SIG-M5 treated with dmso at 0.1 percent for 504 hours (cell line): ENCODE measurements at regions not wholly inside any gene's neighbourhood (a gene's known extent, or its start where the extent isn't known, plus 50 kb on each side); places are given as distances from the start of the nearest gene placed in this dataset.

ENCODE experiments used
- DNase-seq: peaks from one replicate; lab custom pipeline; 2025; ENCODE audit not compliant: unreplicated experiment; lab: John Stamatoyannopoulos, UW

- no peak for DNase-seq
Observed at GRCh38 chr12:13843841-13844240, 137.6 kb downstream of the GRIN2B start.

GRCh38 chr12:13841358-13841757 lies 140.0 kb downstream of the GRIN2B start:
- no peak for DNase-seq

DNA sequence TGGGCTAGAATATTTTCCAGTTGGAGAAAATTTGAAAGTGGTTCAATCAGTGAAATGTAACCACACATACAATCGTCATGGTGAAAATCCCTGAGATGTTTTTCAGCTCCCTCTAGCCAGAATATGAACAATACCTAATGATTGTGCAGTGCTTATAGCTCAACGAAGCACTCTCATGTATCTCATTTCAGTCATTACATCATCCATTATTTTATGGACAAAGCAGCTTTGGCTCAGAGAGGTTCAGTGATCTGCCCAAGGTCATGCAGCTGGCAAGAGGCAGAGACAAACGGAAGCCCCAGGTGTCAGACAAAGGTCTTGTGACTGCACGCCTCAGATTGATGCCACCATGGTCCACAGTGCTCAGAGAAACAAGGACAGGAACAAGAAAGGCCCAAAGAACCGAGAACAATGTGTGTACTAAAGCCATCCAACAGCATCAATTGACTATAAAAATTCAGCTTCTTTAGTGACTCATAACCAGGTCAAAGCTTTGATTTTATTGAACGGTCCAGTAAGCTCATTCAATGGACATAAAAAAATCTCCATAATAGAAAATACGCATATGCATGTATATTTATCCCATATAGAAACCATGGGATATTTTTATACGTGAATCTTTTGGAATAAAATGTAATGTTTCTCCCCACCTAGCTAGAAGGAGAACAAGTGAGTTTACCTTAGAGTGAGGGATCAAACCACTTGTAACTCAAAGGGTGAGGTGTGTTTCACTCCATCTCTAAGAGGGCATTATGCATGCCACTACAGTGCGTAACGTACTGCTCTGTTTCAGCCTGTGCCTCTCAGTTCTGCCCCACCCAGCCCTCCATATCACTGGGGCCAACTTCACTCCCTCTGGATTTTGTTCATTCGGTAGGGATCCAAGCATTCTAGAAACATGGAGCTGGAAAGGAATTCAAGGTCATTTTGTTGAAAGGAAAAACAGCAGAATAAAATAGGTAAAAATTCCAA lies 141.8 kb downstream of the GRIN2B start:
- no peak for DNase-seq

DNA sequence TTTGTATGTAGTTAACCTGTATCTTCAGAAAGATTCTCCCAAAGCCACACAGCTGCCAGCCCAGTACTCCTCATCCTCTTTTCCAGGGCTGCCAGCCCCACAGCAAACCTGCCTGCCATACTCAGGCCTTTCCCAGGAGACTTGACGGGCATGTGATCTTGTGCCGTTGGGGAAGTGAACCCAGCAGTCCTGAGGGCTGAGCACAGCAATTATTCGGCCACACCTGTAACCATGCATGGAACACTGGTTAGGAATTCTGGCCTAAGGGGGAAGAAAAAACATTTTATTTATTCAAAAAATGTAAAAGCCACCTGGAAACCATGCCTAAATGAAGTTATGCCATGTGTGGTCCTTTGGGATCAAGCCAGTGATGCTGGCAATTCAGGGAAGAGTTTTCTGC lies 145.3 kb downstream of the GRIN2B start:
- no peak for DNase-seq

DNA sequence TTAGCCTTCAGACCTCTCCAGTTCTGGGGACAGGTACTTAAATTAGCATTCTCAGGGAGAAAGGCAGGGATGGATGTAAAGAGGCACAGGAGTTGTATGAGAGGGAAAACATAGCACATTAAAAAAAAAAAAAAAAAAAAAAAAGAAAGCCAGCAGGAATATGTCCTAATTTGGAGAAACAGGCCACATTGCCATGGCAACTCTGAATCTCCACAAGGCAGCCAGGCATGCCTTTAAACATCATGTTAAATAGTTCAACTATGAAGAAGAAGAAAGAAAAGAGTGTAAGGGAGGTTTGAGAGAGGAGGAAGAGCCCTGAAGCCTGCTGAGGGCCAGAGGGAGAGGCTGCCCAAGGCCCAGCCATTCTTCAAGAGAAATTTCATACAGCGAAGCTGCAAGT lies 145.8 kb downstream of the GRIN2B start:
- no peak for DNase-seq

GRCh38 chr12:13834241-13834640 lies 147.2 kb downstream of the GRIN2B start:
- DNase-seq: no peak

DNA sequence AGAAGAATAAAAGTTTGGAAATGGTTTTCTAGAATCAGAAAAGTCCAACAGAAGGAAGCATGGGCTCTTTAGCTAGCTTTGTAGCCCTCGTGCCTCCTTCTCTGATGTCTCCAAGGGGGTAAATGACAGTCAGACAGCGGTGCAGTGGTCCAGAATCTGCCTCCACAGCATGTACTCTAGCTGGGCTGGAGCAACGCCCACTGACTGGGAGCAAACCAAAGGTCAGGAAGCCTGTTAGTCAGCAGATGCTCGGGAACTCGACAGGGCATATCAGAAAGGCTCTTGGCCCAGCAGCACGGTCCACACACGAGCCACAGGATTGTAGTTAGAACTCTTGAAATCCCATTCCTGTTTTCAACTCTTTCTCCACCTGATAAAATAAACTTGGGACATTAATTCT lies 164.3 kb downstream of the GRIN2B start:
- DNase-seq: no peak

DNA sequence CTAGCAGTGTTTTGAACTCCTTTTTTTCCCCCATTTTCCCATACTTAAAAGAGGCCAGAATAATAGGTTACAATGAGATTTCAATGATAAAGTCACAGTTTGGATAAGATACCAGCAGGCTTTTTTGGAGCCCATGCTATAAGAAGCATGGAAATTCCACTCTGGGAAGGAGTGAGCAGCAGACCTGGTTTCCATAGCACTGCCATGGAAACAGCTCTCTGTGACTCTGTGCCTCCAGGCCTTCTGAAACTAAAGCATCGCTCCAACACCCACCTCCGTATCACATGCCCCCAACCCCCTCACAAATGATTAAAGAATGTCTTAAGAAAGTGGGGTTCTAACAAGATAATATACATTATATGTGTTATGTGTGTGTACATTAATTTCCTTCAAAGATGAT lies 165.0 kb downstream of the GRIN2B start:
- DNase-seq: no peak

DNA sequence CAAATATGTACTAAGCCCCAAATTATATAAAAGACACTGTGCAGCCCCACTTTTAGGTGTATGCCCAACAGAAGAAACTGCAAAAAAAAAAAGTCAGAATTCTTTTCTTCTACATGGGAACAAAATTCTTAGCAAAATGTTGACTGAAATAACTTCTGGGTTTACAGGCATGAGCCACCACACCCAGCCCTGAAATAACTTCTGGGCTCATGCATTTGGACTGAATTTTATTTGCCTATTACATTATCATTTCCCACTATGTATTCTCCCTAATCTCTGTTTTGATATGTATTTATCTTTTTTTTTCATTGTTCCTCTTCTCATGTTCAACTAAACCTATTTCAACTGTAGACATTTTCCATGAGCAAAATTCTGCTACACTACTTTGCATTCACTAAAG lies 169.2 kb downstream of the GRIN2B start:
- DNase-seq: no peak

DNA sequence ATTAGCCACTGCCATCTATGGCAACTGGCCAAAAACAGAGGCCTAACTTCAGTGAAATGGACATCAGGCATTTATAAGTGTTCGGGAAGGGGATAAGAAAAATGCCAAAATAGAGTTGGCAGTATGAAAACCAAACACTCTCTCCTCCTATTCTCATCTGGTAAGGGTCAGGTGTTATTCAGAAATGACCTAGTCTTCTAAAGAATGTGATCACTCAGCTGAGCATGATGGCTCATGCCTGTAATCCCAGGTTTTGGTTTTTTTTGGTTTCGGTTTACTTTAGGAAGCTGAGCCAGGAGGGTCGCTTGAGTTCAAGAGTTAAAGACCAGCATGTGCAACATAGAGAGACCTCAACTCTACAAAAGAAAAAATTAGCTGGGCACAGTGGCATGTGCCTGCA lies 170.3 kb downstream of the GRIN2B start:
- DNase-seq: no peak

DNA sequence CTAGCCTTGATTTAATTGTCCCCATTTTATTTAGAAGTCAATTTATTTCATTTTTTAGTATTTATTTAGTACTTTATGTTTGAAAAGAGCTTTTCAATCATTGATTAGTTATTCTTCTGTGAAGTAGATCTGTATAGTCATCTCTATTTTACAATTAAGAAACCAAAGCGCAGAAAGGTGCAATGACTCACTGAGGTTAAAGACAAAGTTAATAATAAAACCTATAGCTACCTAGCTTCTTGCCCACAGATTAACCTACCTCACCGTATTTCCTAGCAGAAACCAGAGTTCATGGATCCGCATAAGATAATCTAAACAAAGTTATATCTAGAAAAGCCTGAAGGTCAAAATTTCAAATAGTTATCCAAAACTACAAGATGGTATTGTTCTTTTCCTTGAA lies 176.4 kb downstream of the GRIN2B start:
- DNase-seq: no peak

GRCh38 chr12:13801543-13801942 lies 179.9 kb downstream of the GRIN2B start:
- DNase-seq: no peak

DNA sequence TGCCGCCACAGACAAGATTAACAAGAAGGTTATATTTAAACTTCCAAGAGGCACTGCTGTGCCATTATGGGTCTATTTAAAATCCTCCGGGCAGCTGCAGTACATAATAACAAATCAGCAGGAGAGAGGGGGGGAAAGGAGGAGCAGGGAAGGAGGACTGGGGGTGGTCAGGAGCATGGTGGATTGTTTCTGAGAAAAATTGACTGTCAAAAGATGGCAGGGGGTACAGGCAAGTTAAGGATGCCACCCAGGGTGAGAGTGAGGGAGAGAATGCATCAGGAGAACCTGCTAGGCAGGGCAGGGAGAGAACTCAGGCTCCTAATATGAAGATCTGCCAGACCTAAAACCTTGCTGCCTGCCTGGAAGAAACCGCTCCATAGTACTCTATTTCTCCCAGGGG lies 181.8 kb downstream of the GRIN2B start:
- DNase-seq: no peak

DNA sequence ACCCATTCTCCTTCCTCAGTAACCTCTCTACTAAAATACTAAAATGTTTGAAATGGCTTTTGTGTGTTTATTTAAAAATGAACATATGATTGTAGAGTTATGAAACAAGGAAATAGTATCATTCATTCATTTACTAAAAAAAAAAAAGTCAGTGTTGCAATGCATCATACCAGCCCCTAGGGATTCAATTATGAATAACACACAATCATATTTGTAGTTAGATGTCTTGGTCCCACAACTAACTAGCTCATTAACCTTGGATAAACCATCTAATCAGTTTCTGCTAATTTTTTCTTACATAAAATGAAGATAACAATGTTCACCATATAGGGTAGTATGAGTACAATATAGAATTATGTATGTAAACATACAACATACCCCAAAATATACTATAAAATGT lies 183.2 kb downstream of the GRIN2B start:
- DNase-seq: no peak

GRCh38 chr12:13794706-13795105 lies 186.7 kb downstream of the GRIN2B start:
- DNase-seq: no peak

- DNase-seq: no peak
Observed at GRCh38 chr12:13790317-13790716, 191.1 kb downstream of the GRIN2B start.

DNA sequence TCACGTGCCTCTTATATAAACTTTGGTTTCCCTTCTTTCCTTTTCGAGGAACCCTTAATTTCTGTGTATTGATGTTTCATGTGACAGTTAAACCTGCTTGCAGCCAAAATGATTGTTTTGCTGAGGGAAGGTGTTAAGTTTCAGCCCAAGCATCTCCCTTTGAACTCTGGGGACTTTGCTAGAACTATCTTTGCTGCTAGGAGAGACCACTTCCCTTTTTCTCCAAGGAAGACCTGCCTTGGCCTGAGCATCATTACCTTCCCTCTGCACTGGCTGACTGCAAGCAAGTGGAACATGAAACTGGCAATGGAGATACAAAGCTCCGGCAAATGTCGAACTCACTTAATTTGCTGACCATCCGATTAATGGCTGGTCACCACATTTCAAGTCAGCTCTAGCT lies 192.8 kb downstream of the GRIN2B start:
- no peak for DNase-seq

DNA sequence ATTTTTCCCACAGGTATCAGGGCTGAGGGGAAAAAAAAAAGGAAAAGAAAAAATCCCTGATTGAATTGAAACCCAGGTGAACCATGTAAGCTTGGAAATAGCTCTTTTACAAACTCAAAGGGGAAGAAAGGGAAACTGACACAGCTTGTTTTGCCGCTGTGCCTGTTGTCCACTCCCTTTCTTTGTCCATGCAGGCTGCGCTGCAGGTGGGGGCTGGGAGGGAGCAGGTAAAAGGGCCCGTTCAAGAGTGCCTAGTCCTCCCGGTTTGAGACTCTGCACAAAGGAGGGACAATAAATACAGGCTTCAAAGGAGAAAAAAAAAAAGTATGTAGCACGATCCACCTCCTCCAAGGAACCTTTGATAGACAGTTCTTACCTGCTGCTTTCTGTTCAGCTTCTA lies 194.8 kb downstream of the GRIN2B start:
- DNase-seq: no peak

- DNase-seq: no peak
Observed at GRCh38 chr12:13784504-13784903, 196.9 kb downstream of the GRIN2B start.

- DNase-seq: no peak
Observed at GRCh38 chr12:13780453-13780852, 200.9 kb downstream of the GRIN2B start.

DNA sequence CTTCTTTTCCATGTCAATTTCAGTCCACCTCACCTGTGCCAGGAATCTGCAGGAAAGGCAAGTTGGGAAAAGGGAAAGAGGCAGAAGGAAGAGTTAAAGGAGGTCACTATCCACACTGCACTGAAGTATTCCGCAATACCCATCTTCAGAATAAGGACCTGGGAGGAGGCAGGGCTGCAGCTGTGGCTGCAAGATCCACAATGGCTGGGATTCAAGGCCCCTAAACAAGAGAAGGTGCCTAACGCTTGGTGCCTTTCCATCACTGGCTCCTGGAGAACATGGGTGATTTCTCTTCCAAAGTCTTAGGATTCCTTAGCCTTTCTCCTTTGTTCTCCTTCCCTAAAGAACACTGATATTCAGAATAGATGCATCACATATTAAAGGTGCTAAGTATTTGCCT lies 204.0 kb downstream of the GRIN2B start:
- no peak for DNase-seq

GRCh38 chr12:13772264-13772663 lies 209.1 kb downstream of the GRIN2B start:
- no peak for DNase-seq

DNA sequence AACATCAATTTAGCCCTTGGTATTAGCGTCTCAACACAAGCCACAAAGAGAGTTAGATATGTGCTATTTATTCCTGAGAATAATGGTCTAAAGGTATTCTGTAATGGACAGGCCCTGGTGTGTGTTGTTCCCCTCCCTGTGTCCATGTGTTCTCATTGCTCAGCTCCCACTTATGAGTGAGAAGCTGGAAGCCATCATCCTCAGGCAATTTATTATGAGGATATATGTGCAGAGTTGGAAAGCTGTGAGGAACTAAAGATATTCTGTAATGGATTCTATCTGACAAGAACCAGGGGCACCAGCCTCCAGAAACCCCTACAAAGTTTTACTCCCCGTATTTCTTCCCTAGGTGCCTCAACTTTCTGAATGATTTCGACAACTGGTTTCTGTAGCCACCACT lies 210.8 kb downstream of the GRIN2B start:
- DNase-seq: no peak
